SKM-1 (cell line): ENCODE measurements at regions not wholly inside any gene's neighbourhood (a gene's known extent, or its start where the extent isn't known, plus 50 kb on each side); places are given as distances from the start of the nearest gene placed in this dataset.
A peak's percentile ranks its signal among the peaks of the same experiment; 100 is the strongest.

Experiments used
- DNase-seq: peaks from one replicate; lab custom pipeline; 2025; ENCODE audit not compliant: unreplicated experiment; lab: John Stamatoyannopoulos, UW

DNA sequence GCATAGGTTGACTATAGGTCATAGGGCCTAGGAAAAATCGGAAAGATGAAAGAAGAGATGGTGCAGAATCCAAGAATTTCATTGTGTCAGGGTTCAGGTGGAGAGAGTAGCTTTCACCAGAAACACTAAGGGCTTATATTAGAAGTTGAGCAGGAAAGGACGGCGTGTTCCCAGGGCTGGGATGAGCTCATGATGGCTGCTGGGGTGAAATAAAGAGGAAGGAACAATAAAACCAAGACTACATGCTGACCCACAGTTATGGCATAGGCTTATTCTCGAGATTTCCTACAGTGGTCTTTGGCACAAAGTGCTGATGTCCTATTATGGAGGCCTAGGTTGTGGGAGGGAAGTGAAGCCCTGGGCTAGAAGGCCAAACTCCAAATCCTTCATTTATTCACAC is 195.8 kb downstream of the PTEN start:
- DNase-seq: no peak

DNA sequence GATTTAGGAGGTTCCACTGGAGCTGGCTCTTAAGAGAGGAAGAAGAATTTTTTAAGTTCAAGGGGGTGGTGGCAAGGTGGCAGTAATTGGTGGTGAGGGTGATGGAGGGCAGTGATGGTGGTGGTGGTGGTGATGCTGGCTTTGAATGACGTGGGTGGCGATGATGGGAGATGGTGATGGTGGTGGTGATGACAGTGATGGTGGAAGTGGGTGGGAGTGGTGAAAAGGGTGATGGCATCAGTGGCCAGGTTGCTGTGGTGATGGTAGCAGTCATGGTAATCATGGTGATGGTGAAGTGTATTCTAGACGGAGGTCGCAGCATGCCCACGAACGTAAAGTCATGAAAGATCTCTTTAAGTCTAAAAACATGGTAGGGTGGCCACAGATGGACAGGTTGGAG is 197.3 kb downstream of the PTEN start:
- DNase-seq: no peak

DNA sequence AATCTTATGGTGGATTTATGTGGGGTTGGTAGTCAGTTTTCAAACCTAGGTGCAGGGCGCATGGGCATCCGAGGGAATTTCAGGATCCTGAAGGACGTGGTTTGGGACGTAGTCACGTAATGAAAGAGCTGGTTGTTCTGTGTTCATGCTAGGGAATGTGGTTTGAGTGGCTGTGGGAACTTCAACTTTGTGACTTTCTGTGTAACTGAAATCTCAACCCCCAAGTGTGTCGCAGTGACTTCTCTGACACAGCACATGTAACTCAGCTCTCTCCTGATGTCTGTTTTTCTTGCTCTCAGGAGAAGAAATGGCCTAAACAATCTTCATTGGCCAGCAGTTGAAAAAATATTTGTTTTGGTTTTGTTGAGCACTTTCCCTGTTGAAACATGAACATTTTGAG is 199.0 kb downstream of the PTEN start:
- no peak for DNase-seq

DNA sequence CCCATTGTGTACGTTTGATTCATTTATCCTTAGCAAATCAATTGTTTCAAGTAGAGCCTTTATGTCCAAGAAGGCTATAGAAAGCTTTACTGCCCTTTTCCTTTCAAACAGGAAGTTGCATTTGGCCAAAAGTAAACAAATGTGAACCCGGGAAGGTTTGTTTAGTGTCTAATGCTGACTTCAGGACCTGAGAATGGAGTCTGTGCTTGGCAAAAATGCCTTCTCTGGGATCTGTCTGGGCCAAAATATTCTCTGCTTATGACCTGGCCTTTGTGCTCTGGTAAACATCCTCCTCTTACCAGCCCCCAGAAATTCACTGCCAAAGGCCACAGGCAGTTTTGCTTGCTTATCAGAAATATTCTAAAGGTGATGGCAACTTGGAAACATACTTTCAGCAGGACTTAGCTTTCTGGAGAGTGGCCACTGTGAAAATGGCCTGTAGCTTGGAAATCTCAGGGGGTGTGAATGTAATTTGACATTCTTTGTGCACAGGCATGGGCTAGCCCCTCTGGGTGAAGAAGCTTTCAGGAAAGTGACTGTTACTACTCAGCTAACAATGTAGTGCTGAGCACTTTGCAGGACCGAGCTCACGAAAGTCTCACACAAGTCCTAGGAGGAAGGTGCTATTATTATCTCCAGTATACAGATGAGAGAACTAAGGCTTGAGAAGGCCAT is 199.5 kb downstream of the PTEN start:
- no peak for DNase-seq

DNA sequence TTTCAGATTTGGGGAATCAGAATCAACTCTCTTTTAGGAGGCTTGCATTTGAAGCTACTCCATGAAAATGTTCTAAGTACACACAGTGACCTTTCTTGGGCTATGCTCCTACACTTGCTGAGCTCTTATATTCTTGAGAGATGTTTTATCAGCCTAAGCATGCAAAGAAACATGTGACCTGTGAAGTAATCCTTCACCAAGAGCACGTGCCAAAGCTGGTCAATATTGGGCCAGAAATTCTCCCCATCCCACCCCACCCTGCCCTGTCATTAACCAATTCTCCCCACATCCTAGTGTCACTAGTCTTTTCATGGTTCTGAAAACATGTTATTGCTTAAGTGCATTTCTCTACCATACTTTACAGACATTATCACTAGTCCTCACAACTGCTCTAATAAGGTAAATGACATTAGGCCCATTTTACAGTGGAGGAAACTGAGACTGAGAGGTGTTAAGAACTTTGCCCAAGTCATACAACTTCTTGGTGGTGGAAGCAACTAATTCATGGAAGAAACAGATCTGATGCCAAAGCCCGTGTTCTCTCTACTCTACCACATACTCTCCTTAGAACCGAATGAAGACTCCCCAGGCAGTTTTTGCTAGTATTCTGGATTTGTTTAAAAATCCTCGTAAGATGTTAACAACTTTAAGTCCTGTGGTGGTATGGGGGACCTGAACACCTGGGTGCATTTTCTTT is 200.6 kb downstream of the PTEN start:
- DNase-seq: no peak

DNA sequence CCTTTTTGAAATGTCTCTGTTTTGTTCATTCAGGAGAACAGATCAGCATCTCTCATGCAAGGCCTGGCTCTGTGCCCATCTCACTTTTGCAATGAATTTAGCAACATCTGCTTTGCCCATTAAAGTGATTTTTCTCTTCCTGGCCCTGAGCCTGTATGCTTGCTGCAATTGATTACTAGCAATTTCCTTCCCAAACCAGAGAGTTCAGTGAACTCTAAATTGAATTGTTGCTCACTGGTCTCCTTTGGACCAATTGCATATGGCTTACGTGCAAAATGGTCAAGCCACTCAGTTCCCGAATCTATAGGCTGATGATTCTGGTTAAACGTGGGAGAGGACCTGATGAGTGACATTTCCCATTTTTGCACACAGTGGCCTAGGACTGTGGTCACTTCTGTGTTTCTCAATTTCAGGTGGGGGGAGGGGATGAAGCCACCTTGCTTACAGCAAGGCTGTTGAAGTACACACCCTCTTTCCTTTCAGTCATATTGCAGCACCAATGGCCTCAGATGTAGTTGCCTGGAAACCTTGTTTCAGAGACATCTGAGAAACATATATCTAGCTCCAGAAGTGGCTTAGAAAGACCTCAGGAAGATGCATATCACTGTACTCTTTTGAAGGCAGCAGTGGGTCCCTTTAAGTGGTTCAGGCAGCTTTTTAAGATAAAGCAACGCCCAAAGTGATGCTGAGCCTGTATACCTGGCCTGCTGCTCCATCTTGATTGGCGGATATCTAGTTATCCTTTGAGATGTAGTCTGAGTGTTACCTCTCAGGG is 201.4 kb downstream of the PTEN start:
- DNase-seq: peak; percentile 100

DNA sequence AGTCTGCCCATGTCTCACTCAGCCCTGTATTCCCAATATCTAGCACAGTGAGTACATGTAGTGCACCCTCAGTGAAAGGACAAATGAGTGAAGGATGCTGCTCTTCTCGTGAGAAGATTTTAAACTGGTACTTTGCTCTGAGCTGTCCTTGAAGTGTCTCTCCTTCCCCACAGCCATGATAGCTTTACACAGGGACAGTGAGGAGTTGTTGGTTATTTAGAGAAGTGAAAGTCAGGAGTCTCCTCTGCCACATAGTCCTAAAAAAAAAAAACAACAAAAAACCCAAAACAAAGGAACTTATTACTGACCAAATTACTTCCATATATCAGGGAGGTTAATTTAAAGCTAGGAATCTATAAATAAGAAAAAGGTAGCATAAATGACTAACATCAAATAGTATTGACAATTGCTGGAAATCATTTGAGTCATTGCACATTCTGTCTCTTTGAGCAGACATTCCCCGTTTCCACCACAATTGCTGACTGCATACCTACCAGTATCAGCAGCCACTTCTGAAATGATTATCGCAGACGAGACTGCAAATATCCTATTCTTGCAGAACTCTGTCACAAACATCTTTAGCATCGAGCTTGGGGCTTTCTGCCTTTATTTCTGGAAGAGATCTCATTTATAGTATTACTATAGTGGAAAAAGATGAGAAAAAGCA is 202.1 kb downstream of the PTEN start:
- no peak for DNase-seq

DNA sequence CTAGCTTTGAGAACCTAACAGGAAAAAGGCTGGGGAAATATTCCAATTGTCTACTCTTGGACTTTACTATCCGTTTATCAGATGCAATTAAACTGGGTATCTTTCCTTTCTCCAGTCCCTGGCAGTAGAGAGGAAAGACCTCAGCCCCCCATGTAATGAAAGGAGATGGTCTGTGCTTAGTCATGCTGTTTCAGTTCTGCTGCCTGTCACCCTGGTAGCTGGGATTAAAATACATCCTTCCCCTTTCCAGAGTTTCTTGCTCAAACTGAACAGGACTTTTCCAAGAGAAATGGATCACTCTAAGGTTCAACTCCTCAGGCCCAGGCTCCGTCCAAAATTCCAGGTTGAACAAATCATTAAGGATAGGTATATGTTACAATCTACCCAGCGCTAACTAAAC is 202.9 kb downstream of the PTEN start:
- DNase-seq: no peak

DNA sequence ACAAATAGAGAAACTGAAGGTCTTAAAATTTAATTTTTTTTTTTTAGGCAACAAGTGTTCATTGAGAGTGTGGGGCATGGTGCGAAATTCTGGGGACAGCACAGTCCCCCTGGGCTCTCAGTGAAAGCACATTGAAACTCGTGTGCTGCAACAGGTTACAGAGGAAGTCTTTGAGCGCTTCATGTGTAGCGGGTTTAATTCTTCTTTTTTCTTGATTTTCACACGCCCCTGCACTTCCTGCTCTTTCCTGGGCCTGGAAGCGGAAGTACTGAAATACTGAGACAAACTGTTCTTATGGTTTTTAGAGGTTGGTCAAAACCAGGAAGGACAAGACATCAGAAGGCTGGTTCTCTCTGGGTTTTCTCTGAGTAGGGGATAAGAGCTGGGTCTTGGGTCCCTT is 203.5 kb downstream of the PTEN start:
- peak; percentile 84 for DNase-seq

DNA sequence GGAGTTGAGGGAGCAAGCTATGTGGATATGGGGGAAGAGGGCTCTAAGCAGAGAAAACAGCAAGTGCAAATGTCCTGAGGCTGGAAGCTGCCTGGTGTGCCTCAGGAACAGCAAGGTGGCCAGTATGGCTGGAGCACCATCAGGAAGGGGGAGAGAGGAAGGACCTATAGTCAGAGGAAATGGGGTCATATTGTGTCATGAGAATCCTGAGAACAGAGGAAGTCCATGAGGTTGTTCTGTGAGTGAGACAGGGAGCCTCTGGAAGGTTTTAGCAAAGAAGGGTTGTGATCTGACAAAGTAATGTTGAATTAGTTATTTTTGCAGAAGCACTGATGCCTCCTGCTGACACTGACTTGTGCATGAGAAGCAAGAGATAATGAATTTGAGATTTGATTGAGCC is 204.3 kb downstream of the PTEN start:
- no peak for DNase-seq

DNA sequence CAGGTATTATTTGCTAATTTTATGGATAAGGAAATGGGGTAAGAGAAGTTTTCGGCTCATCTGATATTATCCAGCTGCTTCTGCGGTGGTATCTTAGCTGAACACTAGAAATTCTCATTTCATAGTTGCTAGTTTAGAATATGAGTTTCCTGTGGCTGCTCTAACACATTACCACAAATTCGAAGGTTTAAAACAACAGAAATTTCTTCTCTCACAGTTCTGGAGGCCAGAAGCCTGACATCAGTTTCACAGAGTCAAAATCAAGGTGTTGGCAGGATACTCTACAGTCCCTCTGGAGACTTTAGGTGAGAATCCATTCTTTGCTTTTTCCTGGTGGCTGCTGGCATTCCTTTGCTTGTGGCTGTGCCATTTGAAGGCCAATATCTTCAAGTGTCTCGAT is 205.9 kb downstream of the PTEN start:
- no peak for DNase-seq

DNA sequence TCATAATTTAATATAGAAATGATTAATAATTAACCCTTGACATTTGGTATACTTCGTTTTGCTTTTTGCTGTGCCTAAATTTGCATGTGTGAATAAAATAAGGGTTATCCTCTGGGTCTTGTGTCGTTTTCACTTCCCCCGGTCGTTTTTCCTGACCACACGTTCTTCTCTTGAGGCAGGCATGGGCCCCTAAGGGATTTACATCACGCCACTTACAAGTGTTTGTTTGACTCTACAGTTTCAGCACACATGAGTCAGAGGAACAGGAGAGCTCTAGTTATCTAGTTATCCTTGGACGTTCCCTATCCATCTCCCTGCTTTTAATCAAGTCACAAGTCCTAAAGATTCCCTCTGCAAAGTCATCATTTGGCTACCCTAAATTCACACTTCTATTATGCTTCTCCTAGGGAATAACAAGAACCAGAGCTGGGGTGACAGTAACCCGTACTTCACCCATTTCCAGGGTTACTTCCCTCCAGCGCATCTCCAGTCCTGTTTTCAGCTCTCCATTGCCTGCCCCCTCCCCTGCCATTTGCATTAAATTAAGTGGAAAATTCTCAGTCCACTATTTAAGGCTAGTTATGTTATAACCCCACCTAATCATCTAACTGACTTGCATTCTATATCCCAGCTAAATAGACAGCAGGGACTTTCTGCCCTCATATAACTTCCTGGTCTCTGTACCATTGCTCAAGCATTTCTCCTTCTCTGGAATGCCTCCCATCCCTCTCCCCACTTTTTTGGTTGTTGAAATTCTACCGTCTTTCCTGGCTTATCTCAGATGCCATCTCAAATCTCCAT is 206.9 kb downstream of the PTEN start:
- DNase-seq: no peak

DNA sequence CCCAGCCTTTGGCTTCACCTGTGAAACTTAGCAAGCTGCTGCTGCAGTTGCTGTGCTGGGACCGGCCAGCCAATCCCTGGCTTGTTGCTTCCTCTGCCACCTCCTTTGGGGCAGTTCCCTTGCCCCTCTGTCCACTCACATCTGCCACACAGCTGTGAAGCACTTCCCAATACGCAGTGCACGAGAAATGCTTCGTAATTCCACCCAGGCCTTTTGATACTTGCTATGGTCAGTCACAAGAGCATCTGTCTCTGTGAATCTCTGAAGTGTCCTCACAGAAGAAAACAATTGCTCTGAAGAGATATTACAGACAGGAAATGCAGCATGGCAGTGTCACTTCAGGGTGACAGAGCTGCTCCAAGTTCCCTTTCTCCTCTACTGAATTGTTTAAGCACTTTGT is 208.5 kb downstream of the PTEN start:
- no peak for DNase-seq

DNA sequence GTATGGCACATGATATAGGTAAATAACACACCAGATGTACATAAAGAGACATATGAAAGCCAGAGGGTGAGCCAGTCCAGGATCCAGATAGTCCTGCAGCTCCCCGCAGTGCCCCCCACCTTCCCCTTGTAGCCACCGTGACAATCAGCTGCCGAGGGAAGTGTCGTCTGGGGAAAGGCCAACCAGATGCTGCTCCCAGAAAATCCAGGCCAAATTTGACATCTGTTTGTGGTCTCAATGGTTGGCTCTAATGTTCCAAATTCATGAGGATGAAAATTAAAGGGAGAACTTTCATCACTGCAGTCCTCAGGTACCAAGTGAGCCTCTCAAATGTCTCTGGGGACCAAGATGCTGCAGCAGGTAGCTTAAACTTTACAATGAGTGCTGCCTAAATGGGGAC is 210.3 kb downstream of the PTEN start:
- DNase-seq: no peak

DNA sequence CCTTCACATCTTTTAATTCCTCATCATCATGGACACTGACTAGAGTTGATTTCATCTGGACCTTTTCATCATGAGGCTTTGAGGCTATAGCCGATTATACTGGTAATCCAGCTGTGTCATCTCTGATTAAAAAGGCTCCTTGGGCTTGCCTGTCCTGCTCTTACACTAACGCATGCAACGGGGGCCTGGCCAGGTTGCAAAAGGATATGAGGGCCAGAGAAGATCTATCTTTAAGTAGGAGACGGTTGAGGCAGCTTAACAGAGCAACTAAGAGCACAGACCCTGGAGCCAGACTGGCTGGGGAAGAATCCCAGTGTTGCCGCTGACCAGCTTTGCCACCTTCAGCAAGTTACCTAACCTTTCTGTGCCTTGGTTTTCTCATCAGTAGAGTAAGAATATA is 211.5 kb downstream of the PTEN start:
- DNase-seq: no peak

DNA sequence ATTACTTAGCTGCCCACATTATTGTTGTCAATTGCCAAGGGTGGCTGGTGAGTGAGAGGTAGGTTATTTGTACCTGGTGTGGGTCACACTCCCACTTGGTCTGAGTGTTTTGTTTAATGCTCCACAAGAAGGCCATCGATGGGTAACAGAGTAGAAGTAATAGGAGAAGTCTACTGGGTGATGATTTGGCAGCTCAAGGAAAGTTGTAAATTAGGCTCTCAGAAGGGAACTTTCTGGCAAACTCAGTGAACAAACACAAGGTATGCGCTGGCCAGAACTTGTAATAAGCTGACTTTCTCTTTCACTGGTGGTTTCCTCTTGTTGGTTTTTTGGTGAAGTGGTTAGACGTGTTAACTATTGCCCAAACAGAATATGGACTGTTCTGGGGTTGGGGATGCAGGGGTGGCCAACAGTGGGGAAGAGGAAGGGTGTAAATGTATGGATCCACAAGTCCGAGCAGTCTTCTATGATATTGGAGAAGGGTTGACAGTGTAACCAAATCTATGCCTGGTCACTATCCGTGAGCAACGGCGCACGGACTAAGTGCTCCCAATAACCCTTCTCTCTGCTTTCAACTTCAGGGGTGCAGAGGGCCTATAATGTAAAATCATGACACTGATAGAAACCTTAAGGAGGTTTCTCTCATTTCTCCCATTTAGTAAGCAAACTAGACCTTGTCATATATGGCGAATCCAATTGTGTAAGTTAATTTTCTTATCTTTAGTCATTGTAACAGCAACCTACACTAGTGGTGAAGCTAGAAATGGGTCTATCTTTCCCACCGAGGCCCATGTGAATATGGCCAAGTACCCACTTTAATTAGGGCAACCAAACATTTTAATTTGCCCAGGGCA is 212.8 kb downstream of the PTEN start:
- no peak for DNase-seq

DNA sequence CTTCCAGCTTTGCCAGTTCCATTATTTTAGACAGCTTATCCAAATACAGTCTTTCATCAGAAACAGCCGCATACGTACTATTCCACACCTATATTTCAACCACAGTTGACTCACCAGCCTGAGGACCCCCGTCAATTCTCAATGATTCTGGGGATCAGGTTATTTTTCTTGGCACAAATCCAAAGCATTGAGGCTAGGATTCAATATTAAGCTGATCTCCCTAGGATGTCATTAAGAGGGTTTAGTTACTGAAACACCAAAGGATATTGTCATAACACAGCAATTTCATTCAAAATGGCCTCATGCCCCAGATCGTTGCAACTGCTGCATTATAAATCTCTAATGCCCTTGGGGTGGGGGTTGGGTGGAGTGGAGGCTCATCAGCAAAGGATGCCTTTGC is 214.6 kb downstream of the PTEN start:
- DNase-seq: no peak

DNA sequence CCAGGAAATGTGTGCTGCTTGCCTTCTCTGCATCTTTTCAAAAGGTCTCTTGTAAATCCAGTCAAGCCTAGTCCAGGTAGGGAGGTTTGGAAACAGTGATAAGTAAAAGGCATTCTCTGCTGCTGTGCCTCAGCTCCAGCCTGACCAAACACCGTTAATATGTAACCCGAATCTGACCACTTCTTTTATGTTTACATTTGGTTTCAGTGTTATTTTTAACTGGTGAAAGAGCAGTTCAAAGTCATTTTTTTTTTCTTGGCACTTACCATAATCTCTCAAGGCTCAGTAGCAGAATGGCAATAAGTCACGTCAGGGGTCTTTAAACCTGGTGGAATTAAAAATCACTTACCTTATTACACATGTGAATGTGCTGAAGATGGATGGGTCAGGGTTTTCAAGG is 216.8 kb downstream of the PTEN start:
- DNase-seq: no peak

DNA sequence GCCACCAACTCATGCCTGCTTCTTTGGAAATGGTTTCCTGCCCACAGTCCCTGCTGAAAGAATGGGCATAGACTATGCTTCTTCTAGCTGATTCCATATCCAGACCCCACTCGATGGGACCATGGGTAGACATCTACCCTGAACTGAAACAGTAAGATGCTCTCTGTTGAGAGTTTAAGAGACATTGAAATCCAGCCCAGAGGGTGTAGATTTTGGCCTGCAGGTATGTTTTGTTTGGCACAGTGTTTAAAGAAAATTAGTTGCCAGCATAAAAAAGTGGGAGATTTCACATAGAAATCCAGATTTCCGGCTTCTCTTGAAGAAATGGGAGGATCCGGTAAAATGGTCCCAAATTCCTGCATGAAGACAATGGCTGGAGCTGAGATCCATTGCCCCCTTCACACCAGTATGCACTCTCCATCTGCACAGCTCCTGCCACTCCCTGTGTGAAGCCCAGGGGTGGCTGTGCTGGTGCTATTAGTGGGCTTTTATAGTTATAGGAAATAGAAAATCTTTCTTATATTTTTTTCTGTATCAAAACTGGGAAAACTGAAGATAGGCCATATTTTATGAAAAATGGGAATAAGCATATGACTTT is 218.1 kb downstream of the PTEN start:
- DNase-seq: no peak

DNA sequence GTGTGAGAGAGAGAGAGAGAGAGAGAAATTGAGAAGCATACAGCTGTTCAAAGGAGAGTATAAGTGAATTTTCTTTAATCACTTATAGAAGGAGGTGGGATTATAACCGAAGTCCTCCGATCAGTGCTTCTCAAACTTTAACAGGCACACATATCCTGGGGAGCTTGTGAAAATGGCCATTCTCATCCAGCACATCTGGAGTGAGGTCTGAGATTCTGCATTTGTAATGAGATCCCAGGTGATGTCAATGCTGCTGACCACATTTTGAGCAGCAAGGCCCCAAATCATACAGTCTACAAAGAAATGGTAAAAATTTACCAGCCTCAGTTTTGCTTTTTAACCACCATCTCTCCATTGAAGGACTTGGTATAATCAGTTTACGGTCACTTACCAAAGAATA is 219.0 kb downstream of the PTEN start:
- DNase-seq: no peak
